Gastroesophageal sphincter (tissue), 4 donors: ENCODE measurements at regions not wholly inside any gene's neighbourhood (a gene's known extent, or its start where the extent isn't known, plus 50 kb on each side); places are given as distances from the start of the nearest gene placed in this dataset.
"Not testable (repeated sequence)": the region's sequence is repeated elsewhere in the genome, so short reads cannot be mapped to it uniquely, and the experiment has no call there.

ENCODE experiments used
- ATAC-seq: fragments of 150-250 bp; one replicate; pipeline ENCODE4 v1.9.1; 2016; ENCODE audit warnings: mild to moderate bottlenecking, moderate library complexity
- H3K27ac ChIP-seq, 4 donors: fragments of 200-600 bp; sonication (generic) in 3 of 4; 1 replicate in 3 of 4; 2 replicates in 1 of 4; pipeline ENCODE4 v1.5.1; 2016 to 2019
- H3K27me3 ChIP-seq: fragments of 200-600 bp; sonication (generic); one replicate; pipeline ENCODE4 v1.5.1; 2019
- H3K36me3 ChIP-seq, 2 donors: fragments of 200-600 bp; sonication (generic); one replicate each; pipeline ENCODE4 v1.5.1; 2019; ENCODE audit warnings: control low read depth in 1 of 2
- H3K4me1 ChIP-seq, 3 donors: fragments of 200-600 bp; sonication (generic); 1 replicate in 2 of 3; 2 replicates in 1 of 3; pipeline ENCODE4 v1.5.1; 2016 to 2019; ENCODE audit warnings: control low read depth in 2 of 3
- H3K4me3 ChIP-seq, 2 donors: fragments of 200-600 bp; sonication (generic); one replicate each; pipeline ENCODE4 v1.5.1; 2019; ENCODE audit warnings: mild to moderate bottlenecking in 1 of 2, moderate library complexity in 1 of 2
- H3K9me3 ChIP-seq, 3 donors: fragments of 200-600 bp; sonication (generic); one replicate each; pipeline ENCODE4 v1.5.1; 2017 to 2019; ENCODE audit warnings: control low read depth in 2 of 3
- CTCF ChIP-seq, 4 experiments: fragments of 200-600 bp in 2 of 4; fragments of 450-650 bp in 2 of 4; sonication (generic) in 1 of 4; IDR thresholded peaks; one replicate each; pipeline ENCODE4 v1.5.1; 2017 to 2019; ENCODE audit warnings: antibody characterized with exemption in 4 of 4, mild to moderate bottlenecking in 2 of 4, moderate library complexity in 2 of 4
- EP300 ChIP-seq: sonication (generic); formaldehyde crosslinking; IDR thresholded peaks from one replicate; pipeline ENCODE4 v1.6.1; 2017; ENCODE audit warnings: antibody characterized with exemption, mild to moderate bottlenecking
- POLR2A ChIP-seq, 2 donors: fragments of 450-650 bp; IDR thresholded peaks; one replicate each; pipeline ENCODE4 v1.6.1; 2017; ENCODE audit warnings: antibody characterized with exemption in 2 of 2, mild to moderate bottlenecking in 2 of 2, moderate library complexity in 1 of 2
- POLR2AphosphoS5 ChIP-seq: sonication (generic); formaldehyde crosslinking; IDR thresholded peaks from one replicate; pipeline ENCODE4 v1.6.1; 2017; ENCODE audit warnings: antibody characterized with exemption
- WGBS, 2 donors: methylation state at CpG; one replicate each; pipeline ENCODE4 v1.1.5; 2018; ENCODE audit warnings: low coverage in 1 of 2; 5-methylcytosine and 5-hydroxymethylcytosine counted together

GRCh38 chr2:16933355-16933754, 267.7 kb upstream of the CYRIA start:
- Histone ChIP-seq H3K4me1 (no peaks in the 10 kb centered on the region), H3K27me3 (no peaks in the 10 kb centered on the region), H3K36me3 (no peaks in the 10 kb centered on the region), H3K4me3 (no peak overlapping the region), H3K27ac (no peak overlapping the region), H3K9me3 (no peaks in the 10 kb centered on the region)
- 52 to 58% methylated on average over 4 of the region's 4 CpGs for WGBS, 2 donors
- no peak for ATAC-seq
- TF ChIP-seq POLR2A (IDR thresholded peaks at IDR 0.05) (no peak), CTCF (IDR thresholded peaks at IDR 0.05) (no peak), EP300 (no peak), POLR2AphosphoS5 (no peak)

DNA sequence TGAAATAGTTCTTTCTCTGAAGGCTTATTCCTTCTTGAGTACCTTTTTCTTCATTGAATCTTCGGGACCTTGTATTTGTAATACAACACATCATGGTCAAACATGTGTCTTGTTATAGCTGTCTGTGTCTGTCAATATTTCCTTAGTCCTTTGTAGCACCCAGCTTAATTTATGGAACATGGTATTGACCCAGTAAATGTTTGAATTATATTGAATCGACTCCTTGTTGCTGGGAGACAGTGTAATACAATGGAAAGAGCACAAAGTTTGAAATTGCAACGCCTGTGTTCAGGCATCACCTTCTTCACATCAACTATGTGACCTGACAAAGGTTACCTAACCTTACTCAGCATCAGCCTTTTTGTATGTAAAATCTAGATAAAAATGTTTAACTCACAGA, 267.2 kb upstream of the CYRIA start:
- Histone ChIP-seq H3K27me3 (no peaks in the 10 kb centered on the region), H3K36me3 (no peaks in the 10 kb centered on the region), H3K9me3 (no peaks in the 10 kb centered on the region), H3K4me1 (no peaks in the 10 kb centered on the region), H3K27ac (no peak overlapping the region), H3K4me3 (no peak overlapping the region)
- ATAC-seq = no peak
- TF ChIP-seq EP300 = no peak
- no peak for TF ChIP-seq POLR2A (IDR thresholded peaks at IDR 0.05)
- no peak for TF ChIP-seq POLR2AphosphoS5
- TF ChIP-seq CTCF (IDR thresholded peaks at IDR 0.05) = no peak
- 50 to 82% methylated on average over 1 to 3 of the region's 3 CpGs for WGBS, 2 donors

DNA sequence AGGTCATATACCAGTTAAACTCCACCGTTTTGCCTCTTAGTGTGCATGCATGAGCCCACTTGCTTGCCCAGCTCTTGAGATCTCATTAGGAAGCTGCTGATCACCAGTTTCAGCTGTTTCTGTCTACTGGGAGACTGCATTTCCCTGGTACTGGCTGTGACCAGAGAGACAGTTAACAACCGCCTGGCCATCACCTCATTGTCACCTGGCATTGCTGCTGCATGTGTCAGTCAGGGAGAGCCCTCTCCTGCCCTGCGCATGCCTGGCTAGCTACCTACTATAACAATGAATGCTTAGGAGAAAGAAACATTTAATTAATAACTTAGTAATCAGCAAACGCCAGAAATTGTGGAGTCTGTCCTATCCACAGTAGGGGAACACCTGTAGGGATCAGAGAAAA, 265.8 kb upstream of the CYRIA start:
- no peak overlapping the region for H3K27ac ChIP-seq
- no peaks in the 10 kb centered on the region for H3K4me1 ChIP-seq
- WGBS, 2 donors = 70 to 81% methylated on average over 3 to 4 of the region's 4 CpGs
- H3K36me3 ChIP-seq = no peaks in the 10 kb centered on the region
- no peaks in the 10 kb centered on the region for H3K9me3 ChIP-seq
- no peak for ATAC-seq
- TF ChIP-seq POLR2AphosphoS5 (no peak), EP300 (no peak), POLR2A (IDR thresholded peaks at IDR 0.05) (no peak), CTCF (IDR thresholded peaks at IDR 0.05) (no peak)
- H3K27me3 ChIP-seq = no peaks in the 10 kb centered on the region
- no peak overlapping the region for H3K4me3 ChIP-seq

DNA sequence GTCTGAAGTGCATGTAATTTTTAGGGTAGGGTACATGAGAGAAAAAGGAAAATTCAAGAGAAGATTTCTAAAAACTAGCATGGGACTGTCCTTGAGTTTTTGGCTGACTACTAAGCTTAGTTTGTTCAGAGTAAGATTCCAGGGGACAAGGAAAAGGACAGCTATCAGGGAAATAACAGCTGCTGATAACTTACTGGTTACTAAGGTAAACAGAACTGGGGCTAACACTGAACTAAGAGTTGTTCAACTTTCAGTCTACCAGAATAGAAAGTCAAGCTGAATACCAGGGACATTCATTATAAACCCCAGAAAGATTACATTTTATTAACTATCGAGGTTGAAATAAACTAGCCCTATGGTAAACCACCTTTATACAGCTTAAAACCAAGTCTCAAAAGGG, 261.8 kb upstream of the CYRIA start:
- 75 to 90% methylated on average over 1 of the region's 1 CpG for WGBS, 2 donors
- TF ChIP-seq EP300 (no peak), CTCF (IDR thresholded peaks at IDR 0.05) (no peak), POLR2A (IDR thresholded peaks at IDR 0.05) (no peak), POLR2AphosphoS5 (no peak)
- Histone ChIP-seq H3K27ac (no peak overlapping the region), H3K9me3 (no peaks in the 10 kb centered on the region), H3K4me3 (no peak overlapping the region), H3K36me3 (no peaks in the 10 kb centered on the region), H3K4me1 (no peaks in the 10 kb centered on the region), H3K27me3 (no peaks in the 10 kb centered on the region)
- ATAC-seq = no peak

GRCh38 chr2:16925145-16925544, 259.5 kb upstream of the CYRIA start:
- ATAC-seq = no peak
- no peak for TF ChIP-seq EP300
- H3K9me3 ChIP-seq = no peaks in the 10 kb centered on the region
- no peak overlapping the region for H3K4me3 ChIP-seq
- H3K4me1 ChIP-seq = no peaks in the 10 kb centered on the region
- H3K27ac ChIP-seq = no peak overlapping the region
- no peaks in the 10 kb centered on the region for H3K36me3 ChIP-seq
- WGBS, 2 donors = 40 to 87% methylated on average over 1 to 2 of the region's 2 CpGs
- H3K27me3 ChIP-seq = no peaks in the 10 kb centered on the region

DNA sequence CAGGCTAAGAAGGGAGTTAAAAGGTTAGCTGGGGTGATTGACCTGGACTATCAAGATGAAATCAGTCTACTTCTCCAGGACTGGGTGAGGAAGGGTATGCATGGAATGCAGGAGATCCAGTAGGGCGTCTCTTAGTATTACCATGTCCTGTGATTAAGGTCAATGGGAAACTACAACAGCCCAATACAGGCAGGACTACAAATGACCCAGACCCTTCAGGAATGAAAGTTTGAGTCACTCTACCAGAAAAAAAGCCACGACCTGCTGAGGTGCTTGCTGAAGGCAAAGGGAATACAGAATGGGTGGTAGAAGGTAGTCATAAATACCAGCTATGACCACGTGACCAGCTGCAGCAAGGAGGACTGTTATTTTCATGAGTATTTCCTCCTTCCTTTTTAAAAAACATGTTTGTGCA, 249.7 kb upstream of the CYRIA start:
- H3K36me3 ChIP-seq, H3K27me3 ChIP-seq, H3K4me1 ChIP-seq, H3K9me3 ChIP-seq, H3K27ac ChIP-seq, ATAC-seq, H3K4me3 ChIP-seq: not testable (repeated sequence)
- 66 to 69% methylated on average over 2 to 3 of the region's 3 CpGs for WGBS, 2 donors
